Fibroblast of skin of left biceps (primary cell): ENCODE measurements at regions not wholly inside any gene's neighbourhood (a gene's known extent, or its start where the extent isn't known, plus 50 kb on each side); places are given as distances from the start of the nearest gene placed in this dataset.
A peak's percentile ranks its signal among the peaks of the same experiment; 100 is the strongest.

ENCODE experiments used
- DNase-seq, 2 experiments: peaks; one replicate each; pipeline ENCODE4 v3.0.0-alpha.2; 2013; ENCODE audit warnings: low read depth in 2 of 2

- no peak for DNase-seq
Observed at GRCh38 chr18:8536231-8536630, 73.0 kb upstream of the RAB12 start.

- DNase-seq, result no peak
Observed at GRCh38 chr18:8536922-8537321, 72.3 kb upstream of the RAB12 start.

- DNase-seq, result no peak
Observed at GRCh38 chr18:8537400-8537799, 71.8 kb upstream of the RAB12 start.

- no peak for DNase-seq
Observed at GRCh38 chr18:8538935-8539334, 70.3 kb upstream of the RAB12 start.

- no peak for DNase-seq
Observed at GRCh38 chr18:8546677-8547076, 62.6 kb upstream of the RAB12 start.

GRCh38 chr18:8548186-8548585 is 61.1 kb upstream of the RAB12 start:
- peak; percentile 29 to 40 for DNase-seq

- DNase-seq, result no peak
Observed at GRCh38 chr18:8549254-8549757, 59.9 kb upstream of the RAB12 start.

GRCh38 chr18:8552151-8552550 is 57.1 kb upstream of the RAB12 start:
- DNase-seq, result no peak

GRCh38 chr18:8554354-8554753 is 54.9 kb upstream of the RAB12 start:
- DNase-seq, result no peak

GRCh38 chr18:8556424-8556823 is 52.8 kb upstream of the RAB12 start:
- no peak for DNase-seq
